Activated T-cell treated with anti-CD3 and anti-CD28 coated beads, Interleukin-2, amount 50 U/mL, for 24 hours (primary cell): ENCODE measurements at regions not wholly inside any gene's neighbourhood (a gene's known extent, or its start where the extent isn't known, plus 50 kb on each side); places are given as distances from the start of the nearest gene placed in this dataset.
"Not testable (repeated sequence)": the region's sequence is repeated elsewhere in the genome, so short reads cannot be mapped to it uniquely, and the experiment has no call there.

ENCODE experiments used
- DNase-seq: peaks from one replicate; pipeline ENCODE4 v3.0.0-alpha.2; 2020
- H3K27ac Mint-ChIP-seq: 2 replicates; pipeline ENCODE4 v1.8.0; 2020; ENCODE audit warnings: mild to moderate bottlenecking, mixed read lengths
- H3K27me3 Mint-ChIP-seq: 2 replicates; pipeline ENCODE4 v1.8.0; 2020; ENCODE audit warnings: mixed read lengths
- H3K36me3 Mint-ChIP-seq: 2 replicates; pipeline ENCODE4 v1.8.0; 2020; ENCODE audit warnings: low read depth, mixed read lengths
- H3K4me1 Mint-ChIP-seq: 2 replicates; pipeline ENCODE4 v1.8.0; 2020; ENCODE audit warnings: low read depth, mixed read lengths
- H3K4me3 Mint-ChIP-seq: 2 replicates; pipeline ENCODE4 v1.8.0; 2020; ENCODE audit warnings: mild to moderate bottlenecking, moderate library complexity, mixed read lengths
- H3K9me3 Mint-ChIP-seq: 2 replicates; pipeline ENCODE4 v1.8.0; 2020; ENCODE audit warnings: mixed read lengths

GRCh38 chr7:17422966-17423365 is 124.5 kb downstream of the AHR start:
- no peak overlapping the region for H3K27ac Mint-ChIP-seq
- peaks cover 7% of the 10 kb centered on the region for H3K27me3 Mint-ChIP-seq
- no peaks in the 10 kb centered on the region for H3K4me1 Mint-ChIP-seq
- no peaks in the 10 kb centered on the region for H3K36me3 Mint-ChIP-seq
- no peak for DNase-seq
- no peak overlapping the region for H3K4me3 Mint-ChIP-seq
- H3K9me3 Mint-ChIP-seq: peaks cover 4% of the 10 kb centered on the region

- DNase-seq: no peak
- peaks cover 14% of the 10 kb centered on the region for H3K27me3 Mint-ChIP-seq
- no peak overlapping the region for H3K27ac Mint-ChIP-seq
- H3K4me3 Mint-ChIP-seq: no peak overlapping the region
- H3K9me3 Mint-ChIP-seq: peaks cover 8% of the 10 kb centered on the region
- no peaks in the 10 kb centered on the region for H3K36me3 Mint-ChIP-seq
- no peaks in the 10 kb centered on the region for H3K4me1 Mint-ChIP-seq
These were observed 129.5 kb downstream of the AHR start for GRCh38 chr7:17427924-17428323.

GRCh38 chr7:17429579-17429978 is 131.1 kb downstream of the AHR start:
- Mint-ChIP-seq H3K36me3 (no peaks in the 10 kb centered on the region), H3K4me1 (no peaks in the 10 kb centered on the region), H3K27ac (no peak overlapping the region), H3K4me3 (no peak overlapping the region), H3K9me3 (peaks cover 8% of the 10 kb centered on the region), H3K27me3 (peaks cover 23% of the 10 kb centered on the region)
- no peak for DNase-seq

GRCh38 chr7:17432793-17433192 is 134.3 kb downstream of the AHR start:
- peaks cover 20% of the 10 kb centered on the region for H3K27me3 Mint-ChIP-seq
- no peaks in the 10 kb centered on the region for H3K36me3 Mint-ChIP-seq
- H3K27ac Mint-ChIP-seq: no peak overlapping the region
- peaks cover 5% of the 10 kb centered on the region for H3K9me3 Mint-ChIP-seq
- H3K4me3 Mint-ChIP-seq: no peak overlapping the region
- DNase-seq: no peak
- no peaks in the 10 kb centered on the region for H3K4me1 Mint-ChIP-seq

- Mint-ChIP-seq H3K27me3 (peaks cover 20% of the 10 kb centered on the region), H3K9me3 (no peaks in the 10 kb centered on the region), H3K4me3 (no peak overlapping the region), H3K36me3 (no peaks in the 10 kb centered on the region), H3K27ac (no peak overlapping the region), H3K4me1 (peaks cover 10% of the 10 kb centered on the region)
- no peak for DNase-seq
These were observed 135.7 kb downstream of the AHR start for GRCh38 chr7:17434191-17434590.

GRCh38 chr7:17434841-17435692 is 136.6 kb downstream of the AHR start:
- no peaks in the 10 kb centered on the region for H3K36me3 Mint-ChIP-seq
- H3K27ac Mint-ChIP-seq: no peak overlapping the region
- H3K4me1 Mint-ChIP-seq: peaks cover 16% of the 10 kb centered on the region
- no peaks in the 10 kb centered on the region for H3K9me3 Mint-ChIP-seq
- H3K27me3 Mint-ChIP-seq: peaks cover 15% of the 10 kb centered on the region
- DNase-seq: no peak
- no peak overlapping the region for H3K4me3 Mint-ChIP-seq

GRCh38 chr7:17436126-17436525 is 137.7 kb downstream of the AHR start:
- H3K36me3 Mint-ChIP-seq: peaks cover 6% of the 10 kb centered on the region
- H3K27ac Mint-ChIP-seq: no peak overlapping the region
- peaks cover 10% of the 10 kb centered on the region for H3K9me3 Mint-ChIP-seq
- no peak for DNase-seq
- peaks cover 25% of the 10 kb centered on the region for H3K4me1 Mint-ChIP-seq
- H3K27me3 Mint-ChIP-seq: peaks cover 13% of the 10 kb centered on the region
- H3K4me3 Mint-ChIP-seq: no peak overlapping the region

- peaks cover 14% of the 10 kb centered on the region for H3K9me3 Mint-ChIP-seq
- no peak for DNase-seq
These were observed 139.1 kb downstream of the AHR start for GRCh38 chr7:17437586-17437985.

GRCh38 chr7:17440025-17440784 is 141.8 kb downstream of the AHR start:
- H3K4me3 Mint-ChIP-seq, H3K36me3 Mint-ChIP-seq, DNase-seq, H3K27ac Mint-ChIP-seq, H3K27me3 Mint-ChIP-seq: not testable (repeated sequence)
- Mint-ChIP-seq H3K4me1 (peaks cover 32% of the 10 kb centered on the region), H3K9me3 (peaks cover 14% of the 10 kb centered on the region)

More at GRCh38 chr7:17437586-17437985, 139.1 kb downstream of the AHR start:
- Mint-ChIP-seq H3K4me3 (no peak overlapping the region), H3K27me3 (peaks cover 13% of the 10 kb centered on the region), H3K36me3 (peaks cover 10% of the 10 kb centered on the region), H3K27ac (no peak overlapping the region), H3K4me1 (peaks cover 29% of the 10 kb centered on the region)

GRCh38 chr7:17440831-17441230 is 142.4 kb downstream of the AHR start:
- H3K27me3 Mint-ChIP-seq: no peaks in the 10 kb centered on the region
- H3K9me3 Mint-ChIP-seq: peaks cover 14% of the 10 kb centered on the region
- no peak overlapping the region for H3K4me3 Mint-ChIP-seq
- no peak overlapping the region for H3K27ac Mint-ChIP-seq
- H3K36me3 Mint-ChIP-seq: peaks cover 10% of the 10 kb centered on the region
- peaks cover 32% of the 10 kb centered on the region for H3K4me1 Mint-ChIP-seq
- DNase-seq: no peak

- Mint-ChIP-seq H3K36me3 (peaks cover 10% of the 10 kb centered on the region), H3K9me3 (peaks cover 14% of the 10 kb centered on the region), H3K27me3 (no peaks in the 10 kb centered on the region), H3K27ac (no peak overlapping the region), H3K4me1 (peaks cover 32% of the 10 kb centered on the region), H3K4me3 (no peak overlapping the region)
- DNase-seq: no peak
These were observed 143.1 kb downstream of the AHR start for GRCh38 chr7:17441557-17441956.

GRCh38 chr7:17444151-17444550 is 145.7 kb downstream of the AHR start:
- no peak overlapping the region for H3K4me3 Mint-ChIP-seq
- peaks cover 22% of the 10 kb centered on the region for H3K4me1 Mint-ChIP-seq
- no peak for DNase-seq
- H3K9me3 Mint-ChIP-seq: peaks cover 29% of the 10 kb centered on the region
- no peak overlapping the region for H3K27ac Mint-ChIP-seq
- H3K36me3 Mint-ChIP-seq: peaks cover 10% of the 10 kb centered on the region
- peaks cover 13% of the 10 kb centered on the region for H3K27me3 Mint-ChIP-seq

- no peak for DNase-seq
- H3K36me3 Mint-ChIP-seq: peaks cover 10% of the 10 kb centered on the region
- peaks cover 13% of the 10 kb centered on the region for H3K27me3 Mint-ChIP-seq
- H3K27ac Mint-ChIP-seq: no peak overlapping the region
- H3K4me3 Mint-ChIP-seq: no peak overlapping the region
- peaks cover 29% of the 10 kb centered on the region for H3K9me3 Mint-ChIP-seq
- peaks cover 16% of the 10 kb centered on the region for H3K4me1 Mint-ChIP-seq
These were observed 146.2 kb downstream of the AHR start for GRCh38 chr7:17444673-17445072.

- Mint-ChIP-seq H3K27ac (no peak overlapping the region), H3K9me3 (peaks cover 17% of the 10 kb centered on the region), H3K4me3 (no peak overlapping the region), H3K4me1 (peaks cover 4% of the 10 kb centered on the region), H3K36me3 (peaks cover 1% of the 10 kb centered on the region), H3K27me3 (peaks cover 15% of the 10 kb centered on the region)
- DNase-seq: no peak
These were observed 147.9 kb downstream of the AHR start for GRCh38 chr7:17446340-17446739.
